NCI-H2081 (cell line): ENCODE measurements at regions not wholly inside any gene's neighbourhood (a gene's known extent, or its start where the extent isn't known, plus 50 kb on each side); places are given as distances from the start of the nearest gene placed in this dataset.

ENCODE experiments used
- DNase-seq, 2 experiments: peaks; one replicate each; lab custom pipeline; 2025; lab: John Stamatoyannopoulos, UW

DNA sequence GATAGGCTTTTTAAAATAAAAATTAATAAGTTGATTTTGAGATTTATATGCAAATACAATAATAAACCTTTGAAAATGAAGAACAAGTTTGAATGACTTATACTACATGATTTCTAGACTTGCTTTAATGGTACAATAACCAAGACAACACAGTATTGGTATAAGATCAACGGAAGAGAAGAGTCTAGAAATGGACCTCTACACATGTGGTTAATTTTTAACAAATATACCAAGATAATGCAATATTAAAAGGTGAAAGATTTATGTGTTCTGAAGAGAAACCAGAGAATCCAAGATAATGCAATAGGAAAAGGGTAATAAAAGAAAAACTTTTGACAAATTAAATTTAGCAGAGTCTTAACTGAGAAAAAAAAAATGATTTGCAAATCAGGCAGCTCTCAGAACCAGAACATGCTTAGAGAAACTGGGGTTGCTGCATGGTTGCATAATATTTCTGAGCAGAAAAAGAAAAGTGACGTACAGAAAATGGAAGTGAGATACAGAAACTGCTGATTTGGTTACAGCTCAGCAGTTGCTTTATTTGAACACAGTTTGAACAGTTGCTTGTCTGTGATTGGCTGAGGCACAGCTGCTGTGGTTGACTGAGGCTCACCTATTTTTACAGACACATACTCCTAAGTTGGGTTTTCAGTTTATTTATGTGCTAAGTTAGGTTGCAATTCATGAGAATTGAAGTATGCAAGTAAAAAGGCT, 365.9 kb downstream of the CRPPA start:
- DNase-seq, result no peak

DNA sequence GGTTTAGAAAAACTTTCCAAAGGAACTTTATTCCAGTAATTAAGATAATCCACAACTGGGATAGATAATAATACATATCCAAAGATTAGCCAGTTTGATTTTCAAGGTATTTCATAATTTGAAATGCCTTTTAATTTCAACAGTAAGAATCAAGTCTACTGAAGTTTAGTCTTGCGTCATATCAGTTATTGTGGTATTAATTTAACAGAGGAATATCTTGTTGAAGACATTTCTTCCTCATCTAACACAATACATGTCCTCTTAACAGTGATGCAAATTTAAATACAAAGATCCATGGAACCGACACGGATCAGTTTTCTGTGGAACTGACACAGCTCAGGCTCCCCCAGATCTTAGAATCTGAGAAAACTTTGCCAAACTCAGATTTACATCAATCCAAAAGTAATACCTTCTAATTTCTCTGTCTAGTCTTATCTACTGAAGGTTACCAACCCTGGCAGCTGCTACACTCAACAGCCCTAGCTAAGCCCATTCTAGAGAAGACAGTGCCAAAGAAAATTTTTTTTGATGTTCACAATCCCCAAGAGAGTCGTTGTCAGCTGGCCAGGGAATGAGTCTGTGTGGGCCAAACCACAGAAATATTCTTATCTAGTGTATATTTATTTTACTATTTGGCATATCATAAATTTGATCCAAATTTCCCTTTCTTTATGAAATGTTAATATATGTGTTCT, 365.2 kb upstream of the MEOX2 start:
- DNase-seq, result no peak

DNA sequence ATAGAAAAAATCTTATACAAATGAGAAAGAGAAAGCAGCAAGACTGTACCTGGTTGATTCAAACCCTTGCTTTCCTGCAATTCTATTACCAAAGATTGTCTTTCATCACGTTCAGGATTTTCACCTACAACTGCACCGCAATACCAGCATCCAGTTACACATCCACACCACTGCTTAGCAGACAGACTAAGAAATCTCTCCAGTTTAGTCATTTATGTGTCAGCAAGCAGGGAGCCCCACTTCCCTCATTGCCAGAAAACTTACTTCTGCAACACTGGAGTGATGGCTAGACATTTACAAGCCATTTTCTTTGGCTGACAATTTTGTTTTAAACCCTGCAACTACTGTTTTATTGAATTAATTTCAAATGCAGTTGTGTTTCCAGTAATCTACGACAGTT, 359.6 kb upstream of the MEOX2 start:
- no peak for DNase-seq

DNA sequence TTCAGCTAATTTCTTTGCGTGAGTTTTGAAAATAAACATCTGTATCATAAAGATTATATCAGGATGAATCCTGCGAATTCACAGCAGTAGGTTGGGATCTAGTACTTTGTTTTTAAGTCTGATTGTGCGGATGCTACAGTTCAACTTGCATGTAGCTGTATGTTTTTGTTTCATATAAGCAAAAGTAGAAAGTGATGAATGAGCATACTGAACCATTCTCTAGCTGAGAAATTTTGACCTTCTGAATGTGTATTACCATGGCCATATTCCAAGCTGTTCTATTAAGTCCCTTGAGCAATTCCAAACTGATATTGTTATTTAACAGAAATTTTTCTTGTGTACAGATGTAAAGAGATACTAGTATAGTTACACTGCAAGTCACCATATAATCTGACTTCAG, 358.8 kb upstream of the MEOX2 start:
- no peak for DNase-seq

DNA sequence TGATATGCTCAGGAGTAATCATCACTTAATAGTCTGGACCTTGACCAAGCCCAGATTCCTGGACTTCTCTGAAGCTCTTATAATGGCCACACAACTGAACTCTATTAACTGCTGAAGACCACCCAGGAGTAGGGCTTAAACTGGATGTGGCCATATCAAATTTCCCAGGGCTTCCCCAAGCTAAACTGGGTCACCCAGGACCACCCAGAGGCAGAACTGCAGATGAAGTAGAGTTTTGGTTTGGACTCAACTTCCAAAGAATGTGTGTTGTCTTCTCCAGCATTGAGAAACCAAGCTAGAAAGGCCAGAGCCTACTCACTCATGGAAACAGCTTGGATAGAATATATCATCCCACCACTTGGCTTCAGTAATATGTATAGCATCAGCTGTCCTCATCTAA, 358.2 kb upstream of the MEOX2 start:
- DNase-seq, result no peak

DNA sequence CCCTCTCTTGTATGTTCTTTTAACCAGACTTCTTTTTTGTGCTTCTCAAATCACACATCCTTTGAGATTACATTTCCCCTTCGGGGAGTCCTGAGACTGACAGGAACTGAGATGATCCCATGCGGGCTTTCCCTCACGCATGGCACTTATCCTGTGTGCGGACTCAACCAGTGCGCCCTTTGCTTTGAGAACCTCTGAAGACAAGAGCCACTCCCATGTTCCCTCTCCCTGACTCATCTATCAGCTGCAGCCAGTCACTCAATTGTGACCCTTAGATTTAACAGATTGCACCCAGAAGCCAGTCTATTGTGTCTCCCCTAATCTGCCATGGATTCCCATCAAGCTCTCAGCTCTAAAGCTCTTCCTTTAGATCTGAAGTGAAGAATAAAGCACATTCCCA, 353.9 kb upstream of the MEOX2 start:
- no peak for DNase-seq

DNA sequence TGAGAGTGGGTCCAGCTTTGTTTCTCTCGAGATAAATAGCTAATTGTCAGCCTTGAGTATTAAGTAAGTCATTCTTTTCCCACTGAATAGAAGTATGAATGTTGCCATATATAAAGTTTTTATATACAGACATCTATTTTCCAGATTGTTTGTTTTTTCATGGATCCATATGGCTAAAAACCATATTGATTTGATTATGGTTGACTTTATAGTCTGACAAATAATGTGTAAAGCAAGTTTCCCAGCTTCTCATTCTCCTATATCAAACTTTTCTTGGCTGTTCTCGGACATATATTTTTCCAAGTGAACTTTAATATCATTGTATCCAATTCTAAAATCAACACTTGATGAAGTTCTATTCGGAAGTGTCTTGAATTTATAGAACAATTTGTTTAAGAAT, 352.4 kb upstream of the MEOX2 start:
- DNase-seq, result no peak

DNA sequence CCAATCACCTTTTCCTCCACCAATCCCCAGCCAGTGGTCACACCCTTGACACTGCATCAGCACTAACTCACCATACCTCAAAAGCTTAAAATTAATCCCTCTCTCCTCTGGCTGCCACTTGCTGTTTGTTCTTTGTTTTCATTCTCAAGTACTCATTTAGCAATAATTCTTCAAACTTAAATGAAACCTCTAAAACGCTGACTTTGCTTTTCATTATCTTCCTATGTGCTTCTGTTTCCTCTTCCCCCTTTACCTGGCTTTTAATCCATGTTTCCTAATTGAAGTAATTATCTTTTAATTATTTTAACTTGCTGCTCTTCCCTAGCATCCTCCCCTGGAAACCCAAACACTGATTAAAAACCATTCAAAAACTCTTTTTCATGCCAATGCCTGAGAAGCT, 348.9 kb upstream of the MEOX2 start:
- no peak for DNase-seq

DNA sequence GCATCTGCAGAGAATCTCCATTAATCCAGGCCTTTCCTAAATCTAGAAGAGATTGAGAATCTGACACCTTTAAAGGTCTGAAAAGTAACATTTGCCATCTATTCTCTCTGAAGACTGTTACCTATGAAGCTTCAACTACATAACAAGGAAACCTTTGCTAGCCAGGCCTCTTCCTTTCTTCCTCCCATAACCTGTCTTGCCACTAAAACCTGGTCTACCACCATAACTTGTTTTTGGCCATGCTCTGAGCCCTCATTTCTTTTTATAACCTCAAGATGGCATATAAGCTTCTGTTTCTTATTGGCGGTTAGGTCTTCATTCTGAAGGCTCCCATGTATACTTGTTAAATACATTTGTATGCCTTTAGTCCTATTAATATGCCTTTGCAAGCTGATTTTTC, 348.4 kb upstream of the MEOX2 start:
- DNase-seq, result no peak

DNA sequence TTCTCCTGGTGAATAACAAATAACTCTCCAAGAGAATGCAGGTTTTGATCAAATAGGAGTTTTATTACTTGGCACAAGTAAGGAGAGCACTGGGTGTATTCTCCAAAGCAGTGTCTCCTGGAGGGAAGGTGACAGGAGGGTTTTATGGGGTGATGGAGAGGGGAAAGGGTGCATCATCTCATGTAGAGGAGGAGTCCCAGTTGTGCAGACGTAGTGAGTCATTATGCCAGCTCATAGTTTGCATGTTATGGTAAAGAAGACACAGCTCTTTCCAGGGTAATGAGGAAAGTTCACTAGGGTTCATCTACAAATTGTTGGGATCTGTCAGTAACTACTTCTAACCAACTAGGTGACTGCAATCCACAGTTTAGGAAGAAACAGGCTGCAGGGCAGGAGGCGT, 347.9 kb upstream of the MEOX2 start:
- DNase-seq, result no peak

DNA sequence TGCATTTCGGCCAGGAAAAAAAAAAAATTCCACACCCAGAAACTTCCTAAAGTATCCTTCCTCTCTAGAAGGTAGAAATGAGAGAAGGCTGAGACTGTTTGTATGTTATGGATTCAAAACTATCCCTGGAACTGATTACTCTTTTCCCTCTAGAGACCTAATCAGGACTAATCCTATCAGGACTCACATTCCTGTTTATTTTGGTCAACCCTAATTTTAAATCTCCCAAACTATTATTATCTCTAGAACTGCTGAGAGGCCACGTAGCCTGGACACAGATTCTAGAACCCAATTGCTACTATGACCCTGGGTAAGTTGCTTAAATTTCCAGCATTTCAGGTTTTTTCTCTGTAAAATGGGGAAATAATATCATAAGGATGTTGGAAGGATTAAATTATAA, 346.8 kb upstream of the MEOX2 start:
- DNase-seq, result no peak

DNA sequence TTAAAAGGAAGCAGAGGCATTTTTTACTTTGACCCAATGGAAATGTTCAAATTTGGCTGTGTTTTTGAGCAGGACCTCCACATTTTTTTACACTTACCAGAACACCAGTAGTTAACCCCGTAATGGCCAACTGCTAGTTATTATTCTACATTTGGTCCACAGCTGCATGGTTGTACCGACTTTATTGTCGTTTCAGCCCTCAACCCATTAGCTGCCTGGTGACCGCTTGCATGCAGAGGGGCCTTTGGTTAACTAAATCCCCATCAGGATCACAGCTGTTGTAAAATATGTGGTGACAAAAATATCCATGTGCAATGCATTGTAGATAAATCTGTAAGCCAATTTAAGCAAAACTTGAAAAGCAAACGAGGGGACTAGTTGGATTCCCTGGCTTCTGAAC, 342.2 kb upstream of the MEOX2 start:
- no peak for DNase-seq

DNA sequence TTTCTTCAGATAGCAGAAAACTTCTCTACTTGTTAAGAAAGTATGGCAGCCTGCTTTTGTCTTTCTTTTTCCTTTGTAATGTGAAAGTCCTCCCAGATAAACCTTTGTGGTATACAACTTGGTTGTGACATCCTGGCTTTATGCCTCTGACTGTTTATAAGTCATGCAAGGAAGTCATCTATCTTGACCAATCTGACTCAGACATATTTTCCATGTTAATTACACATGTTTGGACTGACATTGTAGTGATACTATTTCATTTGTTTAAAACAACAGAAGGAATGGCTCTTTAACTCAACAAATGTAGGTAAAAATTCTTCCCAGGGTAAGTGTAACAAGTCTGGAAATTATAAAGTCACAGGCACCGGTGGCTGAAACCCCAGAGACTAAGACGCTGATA, 341.6 kb upstream of the MEOX2 start:
- no peak for DNase-seq

DNA sequence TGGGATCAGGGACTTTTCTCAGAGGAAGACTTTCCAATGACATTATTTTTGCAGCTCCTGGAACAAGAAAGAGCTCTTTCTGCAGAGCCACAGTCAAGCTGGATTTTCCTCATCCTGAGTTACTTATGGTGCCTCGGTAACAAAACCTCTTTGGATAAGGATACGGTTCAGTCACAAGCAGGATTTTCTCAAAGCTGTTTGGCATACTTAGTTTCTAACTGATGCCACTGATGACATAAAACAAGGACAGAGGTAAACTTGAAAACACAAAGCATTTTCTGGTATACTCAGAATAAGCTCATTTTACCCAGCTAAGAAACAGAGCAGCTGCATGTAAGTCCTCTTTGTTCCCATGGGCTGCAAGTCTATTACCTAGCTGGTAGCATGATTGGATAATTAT, 340.9 kb upstream of the MEOX2 start:
- peak in 1 of 2 experiments; percentile 10 for DNase-seq

DNA sequence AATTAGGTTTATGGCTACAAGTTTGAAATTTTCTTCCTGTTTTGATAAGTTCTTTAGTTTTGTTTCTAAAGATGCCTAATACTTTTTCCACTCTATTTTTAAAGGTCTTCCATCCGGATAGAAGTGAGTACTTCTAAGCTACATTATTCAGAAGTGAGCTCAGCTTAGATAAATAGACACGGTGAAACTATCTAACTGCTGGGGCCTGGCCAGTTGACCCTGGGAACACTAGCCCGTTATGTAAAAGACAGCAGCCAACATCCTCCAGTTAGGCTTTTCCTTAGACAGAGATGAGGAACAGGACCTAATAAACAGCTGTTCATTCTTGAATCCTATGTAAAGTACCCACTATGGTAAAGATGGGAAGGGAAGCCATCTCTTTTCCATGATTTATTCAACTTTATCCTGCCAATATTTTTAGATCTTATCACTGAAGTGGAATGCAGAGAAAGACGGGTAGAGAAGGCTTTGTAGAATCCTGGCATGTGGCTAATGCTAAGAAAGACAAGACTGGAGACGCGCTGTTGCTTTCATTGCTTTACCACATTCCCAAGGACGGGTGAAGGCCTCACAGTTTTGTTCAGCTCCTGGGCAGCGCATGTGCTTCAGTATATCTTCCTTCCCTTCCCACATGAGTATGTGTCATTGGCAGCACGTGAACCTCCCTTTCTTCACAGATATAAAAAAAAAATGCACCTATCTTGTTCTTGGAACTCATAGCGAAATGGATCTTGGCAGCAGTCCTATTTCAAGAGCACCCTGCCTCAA, 340.0 kb upstream of the MEOX2 start:
- no peak for DNase-seq

DNA sequence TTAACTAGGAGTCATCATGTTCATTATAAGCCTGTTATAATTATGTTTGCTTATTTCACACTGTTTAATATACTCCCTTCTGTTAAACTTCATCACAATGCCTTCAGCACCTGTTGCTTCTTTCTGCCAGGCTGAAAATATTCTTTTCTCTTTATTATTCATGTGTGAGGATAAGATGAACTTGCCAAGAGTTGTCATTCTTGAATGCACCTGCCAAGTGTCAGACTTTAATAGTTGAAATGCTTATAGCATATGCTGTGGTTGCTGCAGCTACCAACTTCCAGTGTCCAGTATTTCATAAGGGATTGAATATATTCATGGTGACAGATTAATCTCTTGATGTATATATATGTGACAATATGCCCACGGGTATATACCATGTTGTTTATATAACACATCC, 339.2 kb upstream of the MEOX2 start:
- DNase-seq, result no peak

DNA sequence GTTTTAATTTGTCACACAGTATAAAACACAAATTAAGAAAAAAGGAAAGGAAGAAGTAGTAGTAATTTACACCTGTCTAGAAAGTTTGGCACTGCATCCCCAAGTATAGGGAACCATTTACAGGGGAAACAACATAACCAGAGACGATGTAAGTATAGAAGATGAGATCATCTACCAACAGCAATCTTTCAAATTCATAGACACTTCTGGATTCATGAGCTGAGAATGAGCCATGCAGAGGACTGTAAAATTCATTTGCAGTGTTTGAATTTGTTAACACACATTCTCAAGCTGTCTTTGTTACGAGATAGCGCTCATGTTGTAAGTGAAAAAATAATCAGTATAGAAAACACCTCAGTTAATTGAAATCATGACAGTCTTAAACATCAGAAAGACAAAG, 337.0 kb upstream of the MEOX2 start:
- DNase-seq, result no peak

DNA sequence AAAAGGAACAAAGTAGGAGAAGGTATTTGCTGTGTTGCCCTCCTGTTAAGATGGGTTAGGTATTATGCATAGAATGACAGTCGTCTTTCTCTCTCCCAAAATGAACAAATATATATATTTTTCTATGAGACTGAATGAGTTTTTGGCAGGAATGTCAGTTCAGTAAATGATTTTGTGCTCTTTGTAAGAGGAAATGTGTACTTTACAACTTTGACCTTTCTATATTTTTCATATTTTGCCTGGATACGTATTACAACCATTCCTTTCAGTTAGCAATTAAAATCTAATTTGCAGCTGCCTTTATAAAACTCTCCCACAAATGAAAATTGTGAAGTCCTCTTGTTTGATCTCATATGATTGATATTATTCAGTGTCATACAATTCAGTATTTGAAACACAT, 336.6 kb upstream of the MEOX2 start:
- no peak for DNase-seq

DNA sequence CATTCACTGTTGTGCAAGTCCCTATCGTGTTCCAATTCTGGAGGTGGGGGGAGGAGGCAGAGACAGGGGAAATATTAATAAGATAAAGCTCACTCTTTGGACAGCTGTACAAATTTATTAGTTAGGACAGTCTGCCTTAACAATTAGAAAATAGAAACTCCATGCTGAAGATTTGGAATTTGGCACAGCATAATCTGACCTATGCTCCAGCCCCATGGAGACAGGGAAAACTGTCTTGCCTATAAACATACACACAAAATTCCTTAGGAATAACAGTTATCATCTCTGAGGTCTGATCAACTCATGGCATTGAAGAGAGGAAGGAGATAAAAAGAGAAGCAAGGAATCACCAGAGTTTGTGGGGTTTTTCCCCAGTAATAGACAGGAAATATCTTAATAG, 335.4 kb upstream of the MEOX2 start:
- DNase-seq, result no peak

DNA sequence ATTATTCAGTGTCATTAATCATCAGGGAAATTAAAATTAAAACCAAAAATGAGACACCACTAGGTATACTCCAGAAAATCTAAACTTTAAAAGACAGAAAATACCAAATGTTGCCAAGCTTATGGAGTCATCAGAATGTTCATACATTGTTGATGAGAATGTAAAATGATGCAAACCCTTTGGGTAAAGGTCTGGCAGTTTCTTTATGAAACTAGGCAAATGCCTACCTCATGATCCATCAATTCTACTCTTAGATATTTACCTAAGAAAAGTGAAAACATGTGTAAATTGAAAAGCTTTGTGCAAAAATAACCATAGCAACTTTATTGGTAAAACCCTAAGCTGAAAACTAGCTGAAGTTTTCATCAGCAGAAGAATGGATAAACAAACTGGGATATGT, 329.5 kb upstream of the MEOX2 start:
- DNase-seq, result no peak

DNA sequence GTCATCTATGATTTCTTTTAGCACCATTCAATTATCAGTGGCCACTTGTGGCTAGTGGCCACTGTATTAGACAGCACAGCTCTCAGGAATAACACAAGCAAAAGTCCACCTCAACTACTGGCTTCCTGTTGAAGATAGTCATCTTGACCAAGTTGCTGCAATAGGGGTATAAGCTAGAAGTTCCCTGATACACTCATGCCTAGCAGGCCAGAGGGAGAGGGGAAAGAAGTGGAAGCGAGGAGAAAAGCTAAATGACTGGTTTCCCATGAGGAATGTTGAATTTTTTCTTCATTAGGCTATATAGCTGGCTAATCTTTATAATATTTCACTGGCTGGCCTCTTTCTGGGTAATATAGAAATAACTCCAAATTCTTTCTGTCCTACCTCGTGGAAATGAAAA, 327.5 kb upstream of the MEOX2 start:
- DNase-seq, result no peak

DNA sequence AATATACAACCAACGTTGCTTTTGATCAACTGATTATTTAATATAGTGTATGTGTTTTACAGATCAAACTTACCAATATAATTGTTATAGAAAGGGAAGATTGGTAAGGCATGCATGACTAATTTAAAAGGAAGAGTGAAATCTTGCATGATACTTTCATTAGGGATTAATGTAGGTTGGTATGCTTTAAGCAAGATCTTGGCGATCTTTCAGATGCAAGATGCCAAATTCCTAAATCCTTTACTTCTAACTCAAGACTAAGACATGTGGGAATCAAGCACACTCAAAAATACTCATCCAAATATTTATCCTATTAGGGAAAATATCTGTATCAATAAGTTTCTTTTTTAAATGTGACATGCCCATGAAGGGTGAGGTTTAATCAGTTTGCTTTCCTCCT, 321.4 kb upstream of the MEOX2 start:
- DNase-seq, result no peak

DNA sequence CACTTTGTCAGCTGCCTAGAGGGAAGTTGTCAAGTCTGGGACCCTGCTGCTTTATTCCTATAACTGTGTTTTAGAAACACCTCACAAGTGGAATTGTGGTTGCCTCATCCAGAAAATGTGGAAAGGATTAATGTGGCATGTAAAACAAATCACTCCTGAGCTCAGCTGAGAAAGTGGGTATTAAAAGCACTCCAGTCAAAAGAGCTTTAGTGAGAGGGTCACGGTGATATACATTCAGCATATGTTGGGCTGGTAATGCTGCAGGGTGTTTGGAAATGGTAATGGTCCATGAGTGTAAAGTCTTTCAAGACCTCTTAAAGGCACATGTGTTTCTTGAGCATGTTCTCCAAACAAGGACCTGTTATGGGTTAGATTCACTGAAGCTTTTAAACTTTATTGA, 318.2 kb upstream of the MEOX2 start:
- DNase-seq, result no peak
